Skin of body (tissue), 2 donors: ENCODE measurements at regions not wholly inside any gene's neighbourhood (a gene's known extent, or its start where the extent isn't known, plus 50 kb on each side); places are given as distances from the start of the nearest gene placed in this dataset. TPM values are rescaled to one million over a fixed set of nuclear protein-coding genes. Genes with fewer than 3 reads are reported as not detected.
A peak's percentile ranks its signal among the peaks of the same experiment; 100 is the strongest.
"Not testable (repeated sequence)": the region's sequence is repeated elsewhere in the genome, so short reads cannot be mapped to it uniquely, and the experiment has no call there.

Source experiments
- DNase-seq: peaks from one replicate; lab custom pipeline; 2025; lab: John Stamatoyannopoulos, UW
- small RNA-seq: library from RNA; depleted of rRNA; stranded (forward); fragments of <200 nt; gene quantifications from one replicate; pipeline ENCODE3, GENCODE V24; 2014; ENCODE audit warnings: low replicate concordance

DNA sequence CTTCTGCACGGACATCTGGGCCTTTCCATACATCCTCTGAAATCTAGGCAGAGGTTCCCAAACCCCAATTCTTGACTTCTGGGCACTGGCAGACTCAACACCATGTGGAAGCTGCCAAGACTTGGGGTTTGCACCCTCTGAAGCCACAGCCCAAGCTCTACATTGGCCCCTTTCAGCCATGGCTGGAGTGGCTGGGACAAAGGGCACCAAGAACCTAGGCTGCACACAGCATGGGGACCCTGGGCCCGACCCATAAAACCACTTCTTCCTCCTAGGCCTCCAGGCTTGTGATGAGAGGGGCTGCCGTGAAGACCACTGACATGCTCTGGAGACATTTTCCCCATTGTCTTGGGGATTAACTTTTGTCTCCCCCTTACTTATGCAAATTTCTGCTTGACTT, 158.0 kb downstream of the GNAI1 start:
- DNase-seq: not testable (repeated sequence)

DNA sequence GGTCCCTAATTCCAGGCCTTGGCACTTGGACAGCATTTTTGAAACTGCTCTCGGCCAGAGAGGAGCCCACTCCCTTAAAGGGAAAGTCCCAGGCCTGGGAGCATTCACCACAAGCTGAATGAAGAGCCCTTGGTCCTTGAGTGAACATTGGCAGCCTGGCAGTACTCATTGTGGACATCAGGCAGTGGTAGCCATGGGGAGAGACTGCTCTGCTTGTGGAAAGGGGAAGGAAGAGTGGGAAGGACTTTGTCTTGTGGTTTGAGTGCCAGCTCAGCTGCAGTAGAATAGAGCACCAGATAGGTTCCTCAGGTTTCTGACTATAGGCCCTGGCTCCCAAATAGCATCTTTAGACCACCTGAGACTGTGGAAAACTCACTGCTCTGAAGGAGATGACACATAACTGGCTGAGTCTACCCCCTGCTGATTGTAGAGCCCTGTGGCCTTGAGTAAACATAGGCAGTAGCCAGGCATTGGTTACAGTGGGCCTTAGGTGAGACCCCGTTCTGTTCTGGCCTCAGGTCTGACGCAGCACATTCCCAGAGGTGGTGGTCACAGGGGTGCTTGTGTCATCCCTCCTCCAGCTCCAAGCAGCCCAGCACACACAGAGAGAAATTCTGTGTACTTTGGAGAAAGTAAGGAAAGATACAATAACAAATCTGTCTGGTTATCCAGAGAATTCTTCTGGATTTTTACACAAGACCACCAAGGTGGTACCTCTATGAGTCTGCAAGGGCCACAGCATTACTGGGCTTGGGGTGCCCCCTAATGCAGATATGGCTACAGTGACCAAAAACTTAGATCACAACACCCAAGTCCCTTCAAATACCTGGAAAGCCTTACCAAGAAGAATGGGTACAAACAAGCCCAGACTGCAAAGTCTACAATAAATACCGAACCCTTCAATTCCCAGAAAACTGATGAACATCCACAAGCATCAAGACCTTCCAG, 153.8 kb downstream of the GNAI1 start:
- no peak for DNase-seq

DNA sequence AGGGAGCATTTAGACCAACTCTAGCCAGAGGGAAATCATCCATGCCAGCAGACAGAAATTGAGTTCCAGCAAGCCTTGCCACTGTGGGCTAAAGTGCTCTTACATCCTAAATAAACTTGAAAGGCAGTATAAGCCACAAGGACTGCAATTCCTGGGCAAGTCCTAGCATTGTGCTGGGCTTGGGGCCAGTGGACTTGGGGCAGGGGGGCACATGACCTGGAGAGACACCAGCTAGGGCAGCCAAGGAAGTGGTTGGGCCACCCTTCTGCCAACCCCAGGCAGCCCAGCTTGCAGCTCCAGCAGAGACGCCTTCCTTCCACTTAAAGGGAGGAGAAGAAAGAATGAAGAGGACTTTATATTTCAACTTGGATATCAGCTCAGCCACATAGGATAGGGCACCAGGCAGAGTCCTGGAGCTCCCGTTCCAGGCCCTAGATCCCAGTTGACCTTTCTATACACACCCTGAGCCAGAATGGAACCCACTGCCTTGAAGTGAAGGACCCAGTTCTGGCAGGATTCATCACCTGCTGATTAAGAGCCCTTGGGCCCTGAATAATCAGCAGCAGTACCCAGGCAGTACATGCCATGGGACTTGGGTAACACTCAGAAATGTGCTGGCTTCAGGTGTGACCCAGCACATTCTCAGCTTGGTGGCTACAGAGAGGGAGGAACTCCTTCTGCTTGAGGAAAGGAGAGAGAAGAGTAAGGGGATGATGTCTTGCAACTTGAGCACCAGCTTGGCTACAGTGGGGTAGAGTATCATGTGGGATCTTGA, 153.0 kb downstream of the GNAI1 start:
- DNase-seq: no peak

DNA sequence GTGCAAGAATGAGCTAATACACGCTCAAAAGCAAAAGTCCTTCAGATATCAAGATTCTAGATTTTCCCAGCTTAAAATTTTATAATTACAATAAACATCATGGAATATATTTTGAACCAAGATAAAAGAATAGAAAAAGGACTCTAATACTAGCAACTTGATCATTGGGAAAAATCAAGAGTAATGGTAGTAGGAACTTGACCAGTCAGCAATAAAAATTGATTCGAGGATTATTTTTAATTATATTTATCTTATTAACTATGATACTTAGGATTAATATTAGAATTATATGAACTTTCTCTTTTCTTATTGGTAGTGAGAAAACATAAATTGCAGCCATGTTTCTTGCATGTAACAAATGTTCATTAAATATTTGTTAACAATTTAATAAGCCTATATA, 152.0 kb downstream of the GNAI1 start:
- no peak for DNase-seq

DNA sequence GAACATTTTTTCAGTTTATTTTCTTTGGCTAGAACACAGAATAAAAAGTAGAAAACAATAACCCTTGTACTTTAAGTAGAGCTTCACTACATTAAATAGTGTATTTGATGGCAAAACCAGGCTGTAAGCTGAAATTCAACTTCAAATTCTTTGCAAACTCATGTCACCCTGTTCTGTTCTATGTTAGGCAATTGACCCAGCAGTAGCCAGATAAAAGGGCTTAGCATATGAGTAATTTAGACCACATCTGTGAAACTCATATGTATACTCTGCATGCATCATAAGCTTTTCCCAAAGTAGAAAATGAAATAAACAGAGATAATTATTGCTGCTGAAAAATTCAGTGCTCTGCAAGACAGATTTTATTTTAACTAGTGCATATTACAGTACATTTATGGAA, 150.2 kb downstream of the GNAI1 start:
- peak; percentile 45 for DNase-seq

DNA sequence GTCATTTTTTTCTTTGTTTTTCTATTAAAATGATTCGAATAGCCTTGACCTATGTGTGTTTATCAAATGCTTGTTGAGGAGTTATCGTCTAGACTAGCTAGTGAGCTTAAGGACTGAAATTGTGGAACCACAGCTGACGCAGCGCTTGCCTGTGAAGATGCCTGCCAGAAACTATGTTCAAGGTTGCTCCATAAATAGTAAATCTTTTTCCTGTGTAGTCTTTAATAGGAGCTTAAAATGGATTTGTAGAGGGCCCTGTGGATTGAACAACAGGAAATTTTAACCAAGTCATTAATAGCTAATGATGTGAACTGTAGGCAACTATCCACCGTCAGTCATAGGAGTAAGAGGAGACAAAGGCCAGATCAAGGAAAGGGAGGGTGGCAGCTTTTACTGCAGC, 145.1 kb downstream of the GNAI1 start:
- peak; percentile 23 for DNase-seq

DNA sequence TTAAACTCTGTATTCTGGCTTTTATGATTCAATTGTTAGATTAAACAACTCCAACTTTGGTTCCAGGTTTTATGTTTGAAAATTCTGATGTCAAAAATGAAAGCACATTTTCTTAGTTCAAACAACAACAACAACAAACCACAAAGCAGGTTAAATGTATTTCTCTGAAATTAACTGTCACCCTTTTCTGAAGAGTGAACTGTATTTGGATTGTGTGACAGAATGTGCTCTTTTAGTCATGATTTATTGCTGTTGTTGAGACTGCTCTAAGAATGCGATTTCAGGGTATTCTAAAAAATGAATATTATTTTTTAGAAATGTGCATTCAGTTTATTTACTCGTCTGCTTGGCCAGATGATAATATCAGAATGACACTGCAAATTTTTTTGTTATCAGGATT, 144.1 kb downstream of the GNAI1 start:
- DNase-seq: no peak

DNA sequence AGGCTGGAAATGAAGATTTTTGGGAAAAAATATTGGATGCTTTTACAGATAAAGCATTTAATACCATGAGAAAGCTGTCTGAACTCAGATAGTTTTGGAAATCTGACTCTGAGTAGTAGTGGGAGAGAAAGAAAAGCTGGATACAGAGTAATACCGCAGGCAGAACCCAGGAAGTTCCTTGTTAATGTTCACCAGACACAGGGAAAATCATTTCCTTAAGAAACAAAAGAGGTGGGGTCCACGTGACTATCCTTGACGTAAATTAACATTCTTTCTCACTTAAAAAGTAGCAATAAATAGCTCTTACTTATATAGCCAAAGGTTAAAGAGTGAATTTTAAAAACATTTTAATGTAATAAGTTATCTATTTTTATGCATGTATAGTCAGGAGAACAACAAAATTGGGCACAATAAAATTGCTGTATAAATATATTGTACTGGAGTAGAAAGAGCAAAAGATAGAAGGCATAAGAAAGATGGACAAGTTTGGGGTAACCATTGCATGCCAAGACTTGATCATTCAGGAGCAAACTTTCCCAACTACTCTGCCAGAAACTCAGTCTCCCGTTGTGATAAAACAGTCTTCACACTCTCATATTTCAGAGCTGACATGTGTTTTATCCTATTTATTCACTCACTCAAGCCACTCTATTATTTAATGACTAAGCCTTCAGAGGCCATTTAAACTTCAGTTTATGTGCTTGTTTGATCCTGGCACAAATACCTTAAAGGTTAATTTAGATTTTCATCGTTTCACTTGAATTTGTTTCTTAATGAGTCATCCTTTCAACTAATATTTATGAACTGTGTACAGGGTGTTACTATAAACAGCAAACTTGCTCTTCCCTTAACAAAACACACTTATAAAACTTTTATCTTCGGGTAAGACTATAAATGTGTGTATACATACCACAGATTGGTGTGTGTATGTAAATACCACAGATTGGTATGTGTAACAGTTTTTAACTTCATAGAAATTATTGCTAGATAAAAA, 143.1 kb downstream of the GNAI1 start:
- DNase-seq: peak; percentile 46

Small RNA genes lying in the stretch of these regions (small RNA-seq; reads per million reads assigned to genes)
- gene RN7SL35P: not detected
- not detected for gene SNRPBP1
